ENCODE measurements at regions not wholly inside any gene's neighbourhood (a gene's known extent, or its start where the extent isn't known, plus 50 kb on each side); places are given as distances from the start of the nearest gene placed in this dataset.
"Not testable (repeated sequence)": the region's sequence is repeated elsewhere in the genome, so short reads cannot be mapped to it uniquely, and the experiment has no call there.

GRCh38 chr4:186384328-186384727, 118.3 kb downstream of the F11 start:
- H4K5ac ChIP-seq (ENCODE audit: insufficient read length, low read depth, low read length); H3K9ac ChIP-seq (replicated peaks in 1 of 4; ENCODE audit: extremely low read depth in 1 of 4, low read depth in 3 of 4, low read length in 3 of 4); H2BK120ac ChIP-seq (replicated peaks; ENCODE audit: low read depth, low read length); H2AFZ ChIP-seq (ENCODE audit: low read length); H3K23me2 ChIP-seq (ENCODE audit: low read depth, low read length); FAIRE-seq; H3K18ac ChIP-seq (ENCODE audit: extremely low read depth, low read length); H3K27ac ChIP-seq (ENCODE audit: low read depth, low read length); H3K4me2 ChIP-seq (ENCODE audit: insufficient read depth in 1 of 2, low read depth in 2 of 2, low read length in 2 of 2); H2BK5ac ChIP-seq (ENCODE audit: low read depth, low read length); H3K4ac ChIP-seq (replicated peaks; ENCODE audit: insufficient read length, low read depth, low read length); H2BK12ac ChIP-seq (ENCODE audit: low read depth, low read length); H4K8ac ChIP-seq (ENCODE audit: extremely low read depth, insufficient read depth, low read length); H3K79me1 ChIP-seq (ENCODE audit: low read depth, low read length); H3K56ac ChIP-seq (replicated peaks; ENCODE audit: insufficient read length, low read depth, low read length); H3K9me3 ChIP-seq (ENCODE audit: insufficient read depth in 2 of 2, low read depth in 1 of 2, low read length in 1 of 2); H2BK15ac ChIP-seq (ENCODE audit: low read length); H3K23ac ChIP-seq (ENCODE audit: insufficient read length); H3K79me2 ChIP-seq (ENCODE audit: control insufficient read depth in 1 of 2, insufficient read depth in 2 of 2, low read length in 2 of 2); CTCF ChIA-PET (ENCODE audit: partially characterized antibody); H3K14ac ChIP-seq (ENCODE audit: insufficient read length); H3K4me1 ChIP-seq (replicated peaks in 1 of 4; ENCODE audit: control insufficient read depth in 3 of 4, insufficient read depth in 4 of 4, low read length in 3 of 4); H4K91ac ChIP-seq (replicated peaks; ENCODE audit: insufficient read length, low read length); H3K4me3 ChIP-seq (ENCODE audit: extremely low read depth in 1 of 4, insufficient read depth in 2 of 4, low read depth in 3 of 4, low read length in 4 of 4); H2BK20ac ChIP-seq (ENCODE audit: low read length); H4K20me1 ChIP-seq (replicated peaks in 1 of 2; ENCODE audit: control insufficient read depth in 1 of 2, insufficient read depth in 2 of 2, low read length in 2 of 2); H3K36me3 ChIP-seq (ENCODE audit: control insufficient read depth in 2 of 4, insufficient read depth in 4 of 4, low read length in 3 of 4); H2AK5ac ChIP-seq (ENCODE audit: low read depth, low read length); DNase-seq (ENCODE audit: low read depth in 1 of 2, low spot score in 2 of 2); POLR2A ChIA-PET (ENCODE audit: partially characterized antibody); H3K27me3 ChIP-seq (replicated peaks in 1 of 4; ENCODE audit: control insufficient read depth in 3 of 4, extremely low read depth in 1 of 4, insufficient read depth in 3 of 4, low read length in 3 of 4): not testable (repeated sequence)
- WGBS, 2 experiments (ENCODE audit: extremely low coverage in 1 of 2, insufficient coverage in 1 of 2, insufficient read length in 1 of 2, insufficient replicate concordance in 2 of 2, low coverage in 1 of 2, low lambda C conversion rate in 2 of 2, missing lambda C conversion rate in 1 of 2), result 64% methylated on average over 1 of the region's 1 CpG; no CpG with 5 or more reads in 1 of the 2 experiments
